Neural cell (in vitro differentiated cells): ENCODE measurements at regions not wholly inside any gene's neighbourhood (a gene's known extent, or its start where the extent isn't known, plus 50 kb on each side); places are given as distances from the start of the nearest gene placed in this dataset.

Experiments
- H2AFZ ChIP-seq: fragments of 200-600, 300-800 bp; sonication (generic), shearing (Covaris generic); 2 replicates; pipeline ENCODE4 v1.6.0; 2014; ENCODE audit warnings: low read depth, mild to moderate bottlenecking, antibody characterized with exemption, low read length, moderate library complexity
- H3F3A ChIP-seq: fragments of 200-600 bp; shearing (Covaris generic); 2 replicates; pipeline ENCODE4 v1.6.1; 2016; ENCODE audit warnings: mild to moderate bottlenecking, moderate library complexity, mixed read lengths, antibody characterized with exemption, low read length; ENCODE audit not compliant: insufficient read depth, poor library complexity, severe bottlenecking
- H3K27ac ChIP-seq: fragments of 200-600, 300-800 bp; sonication (generic), shearing (Covaris generic); 2 replicates; pipeline ENCODE4 v1.5.1; 2014; ENCODE audit warnings: mild to moderate bottlenecking, low read length, moderate library complexity
- H3K27me3 ChIP-seq: fragments of 300-800, 200-600 bp; sonication (generic), shearing (Covaris generic); 2 replicates; pipeline ENCODE4 v1.6.0; 2014; ENCODE audit warnings: mild to moderate bottlenecking, low read depth, low read length, moderate library complexity; ENCODE audit not compliant: insufficient read depth
- H3K36me3 ChIP-seq: fragments of 300-800, 200-600 bp; sonication (generic), shearing (Covaris generic); 2 replicates; pipeline ENCODE4 v1.5.1; 2014; ENCODE audit warnings: mild to moderate bottlenecking, antibody characterized with exemption, low read length, moderate library complexity; ENCODE audit not compliant: insufficient read depth
- H3K4me2 ChIP-seq: fragments of 300-800, 200-600 bp; sonication (generic), shearing (Covaris generic); 2 replicates; pipeline ENCODE4 v1.6.0; 2014; ENCODE audit warnings: mild to moderate bottlenecking, low read length
- H3K4me3 ChIP-seq: fragments of 300-800, 200-600 bp; sonication (generic), shearing (Covaris generic); 2 replicates; pipeline ENCODE4 v1.5.1; 2014; ENCODE audit warnings: mild to moderate bottlenecking, low read length, moderate library complexity
- H3K79me2 ChIP-seq: fragments of 200-600 bp; shearing (Covaris generic); replicated peaks from 2 replicates; pipeline ENCODE4 v1.6.0; 2014; ENCODE audit warnings: mild to moderate bottlenecking, low read length, moderate library complexity; ENCODE audit not compliant: insufficient read depth
- H3K9ac ChIP-seq: fragments of 300-800, 200-600 bp; sonication (generic), shearing (Covaris generic); 2 replicates; pipeline ENCODE4 v1.6.1; 2016; ENCODE audit warnings: mild to moderate bottlenecking, low read length, mixed read lengths
- H3K9me2 ChIP-seq: fragments of 200-600 bp; shearing (Covaris generic); 2 replicates; pipeline ENCODE4 v1.6.1; 2016; ENCODE audit warnings: mild to moderate bottlenecking, low read length, mixed read lengths; ENCODE audit not compliant: insufficient read depth
- H3K9me3 ChIP-seq: fragments of 200-600, 300-800 bp; sonication (generic), shearing (Covaris generic); 2 replicates; pipeline ENCODE4 v1.6.1; 2016; ENCODE audit warnings: mild to moderate bottlenecking, mixed run types, low read length, moderate library complexity, mixed read lengths
- H4K20me1 ChIP-seq: fragments of 200-600 bp; shearing (Covaris generic); 2 replicates; pipeline ENCODE4 v1.6.1; 2016; ENCODE audit warnings: mild to moderate bottlenecking, mixed run types; ENCODE audit not compliant: insufficient read depth
- EP300 ChIP-seq: fragments of 450-650 bp; conservative IDR thresholded peaks from 2 replicates; pipeline ENCODE4 v1.6.1; 2014; ENCODE audit warnings: antibody characterized with exemption, mild to moderate bottlenecking, moderate library complexity; ENCODE audit not compliant: poor library complexity, severe bottlenecking
- EZH2 ChIP-seq: fragments of 200-600, 300-800 bp; shearing (Covaris generic), sonication (generic); IDR thresholded peaks from 2 replicates; pipeline ENCODE4 v1.6.1; 2014; ENCODE audit warnings: antibody characterized with exemption, low read length, borderline replicate concordance, mild to moderate bottlenecking; ENCODE audit not compliant: insufficient read depth, poor library complexity, severe bottlenecking
- MXI1 ChIP-seq: fragments of 450-650 bp; conservative IDR thresholded peaks from 2 replicates; pipeline ENCODE4 v1.6.1; 2014; ENCODE audit warnings: antibody characterized with exemption, mild to moderate bottlenecking; ENCODE audit not compliant: poor library complexity, severe bottlenecking
- POLR2AphosphoS5 ChIP-seq: IDR thresholded peaks from 2 replicates; pipeline ENCODE4 v1.6.1; 2012
- RAD21 ChIP-seq: fragments of 450-650 bp; conservative IDR thresholded peaks from 2 replicates; pipeline ENCODE4 v1.6.1; 2014; ENCODE audit warnings: antibody characterized with exemption, mild to moderate bottlenecking, moderate library complexity
- REST ChIP-seq: IDR thresholded peaks from 2 replicates; pipeline ENCODE4 v1.6.1; 2012; ENCODE audit warnings: borderline replicate concordance
- SMC3 ChIP-seq: fragments of 450-650 bp; conservative IDR thresholded peaks from 2 replicates; pipeline ENCODE4 v1.6.1; 2014; ENCODE audit warnings: antibody characterized with exemption, mild to moderate bottlenecking, moderate library complexity; ENCODE audit not compliant: poor library complexity
- TAF1 ChIP-seq: IDR thresholded peaks from 2 replicates; pipeline ENCODE4 v1.6.1; 2012; ENCODE audit warnings: low read depth
- TF ChIP-seq, protein P1 (sequence below): fragments of 450-650 bp; IDR thresholded peaks from 2 replicates; pipeline ENCODE4 v1.5.1; 2014; ENCODE audit warnings: antibody characterized with exemption, mild to moderate bottlenecking, moderate library complexity; ENCODE audit not compliant: poor library complexity, severe bottlenecking

DNA sequence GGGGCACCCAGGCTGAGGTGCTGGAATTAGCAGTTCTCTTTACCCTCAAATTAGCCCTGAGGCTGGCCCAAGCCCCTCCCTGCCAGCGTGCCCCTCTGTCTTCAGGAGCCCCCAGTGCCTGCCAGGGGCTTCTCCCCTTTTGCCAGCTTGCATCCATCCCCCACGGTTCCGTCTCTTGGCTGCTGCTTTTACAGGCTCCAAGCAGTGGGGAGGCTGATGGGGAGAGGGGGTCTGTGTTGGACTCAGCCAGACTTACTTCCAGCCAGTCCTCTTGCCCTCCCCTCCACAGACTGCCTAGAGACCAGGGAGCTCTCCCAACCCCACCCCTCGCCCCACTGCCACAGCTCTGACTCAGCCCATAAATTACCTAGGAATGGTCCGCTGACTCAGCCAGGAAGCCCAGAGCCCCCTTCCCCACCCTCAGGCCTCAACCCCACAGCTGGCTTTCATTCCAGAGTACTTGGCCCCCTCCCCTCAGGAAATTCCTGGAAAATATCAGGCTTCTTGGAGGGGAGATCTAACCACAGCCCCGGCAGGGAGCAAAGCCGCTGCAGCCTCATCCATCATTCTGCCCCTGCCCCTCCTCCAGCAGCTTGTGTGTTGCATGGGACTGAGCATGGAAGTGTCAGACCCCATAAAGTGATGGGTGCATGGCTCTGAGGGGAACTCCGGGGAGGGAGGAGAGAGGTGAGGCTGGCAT, 184.6 kb downstream of the ZFP36L2 start:
- Histone ChIP-seq H3F3A (no peaks in the 10 kb centered on the region), H4K20me1 (no peaks in the 10 kb centered on the region), H3K36me3 (no peaks in the 10 kb centered on the region), H2AFZ (no peak overlapping the region), H3K27me3 (no peaks in the 10 kb centered on the region), H3K9me2 (no peaks in the 10 kb centered on the region), H3K4me2 (no peak overlapping the region), H3K27ac (no peak overlapping the region), H3K9ac (no peak overlapping the region), H3K79me2 (no peaks in the 10 kb centered on the region), H3K9me3 (no peaks in the 10 kb centered on the region), H3K4me3 (no peak overlapping the region)
- no peak for TF ChIP-seq SMC3
- no peak for TF ChIP-seq MXI1
- no peak for TF ChIP-seq EZH2
- TF ChIP-seq REST, result no peak
- TF ChIP-seq RAD21, result no peak
- TF ChIP-seq, protein P1, sequence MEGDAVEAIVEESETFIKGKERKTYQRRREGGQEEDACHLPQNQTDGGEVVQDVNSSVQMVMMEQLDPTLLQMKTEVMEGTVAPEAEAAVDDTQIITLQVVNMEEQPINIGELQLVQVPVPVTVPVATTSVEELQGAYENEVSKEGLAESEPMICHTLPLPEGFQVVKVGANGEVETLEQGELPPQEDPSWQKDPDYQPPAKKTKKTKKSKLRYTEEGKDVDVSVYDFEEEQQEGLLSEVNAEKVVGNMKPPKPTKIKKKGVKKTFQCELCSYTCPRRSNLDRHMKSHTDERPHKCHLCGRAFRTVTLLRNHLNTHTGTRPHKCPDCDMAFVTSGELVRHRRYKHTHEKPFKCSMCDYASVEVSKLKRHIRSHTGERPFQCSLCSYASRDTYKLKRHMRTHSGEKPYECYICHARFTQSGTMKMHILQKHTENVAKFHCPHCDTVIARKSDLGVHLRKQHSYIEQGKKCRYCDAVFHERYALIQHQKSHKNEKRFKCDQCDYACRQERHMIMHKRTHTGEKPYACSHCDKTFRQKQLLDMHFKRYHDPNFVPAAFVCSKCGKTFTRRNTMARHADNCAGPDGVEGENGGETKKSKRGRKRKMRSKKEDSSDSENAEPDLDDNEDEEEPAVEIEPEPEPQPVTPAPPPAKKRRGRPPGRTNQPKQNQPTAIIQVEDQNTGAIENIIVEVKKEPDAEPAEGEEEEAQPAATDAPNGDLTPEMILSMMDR, result no peak
- TF ChIP-seq POLR2AphosphoS5, result no peak
- no peak for TF ChIP-seq EP300
- TF ChIP-seq TAF1, result no peak

DNA sequence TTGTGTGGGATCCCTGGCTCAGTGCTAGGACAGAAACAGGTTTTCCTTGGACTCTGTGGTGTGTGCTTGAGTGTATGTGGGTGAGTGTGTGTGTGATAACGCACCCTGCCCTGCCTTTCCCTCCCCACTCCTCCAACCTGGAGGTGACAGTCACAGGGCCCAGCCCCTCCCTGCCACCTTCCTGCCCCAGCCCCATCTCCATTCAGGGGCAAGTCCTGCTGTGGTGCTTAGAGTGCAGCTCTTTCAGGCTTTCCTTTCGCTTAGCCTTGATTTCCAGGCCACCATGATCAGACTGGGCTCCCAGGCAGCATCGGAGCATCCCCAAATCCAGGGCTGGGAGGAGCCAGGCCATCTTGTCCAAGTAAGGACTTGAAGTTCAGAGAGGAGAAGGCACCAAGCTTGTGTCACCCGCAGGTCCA, 185.2 kb downstream of the ZFP36L2 start:
- Histone ChIP-seq H3K9ac (no peak overlapping the region), H3K4me2 (no peak overlapping the region), H3K27ac (no peak overlapping the region), H3K9me2 (no peaks in the 10 kb centered on the region), H3K4me3 (no peak overlapping the region), H4K20me1 (no peaks in the 10 kb centered on the region), H3K9me3 (no peaks in the 10 kb centered on the region), H3K27me3 (no peaks in the 10 kb centered on the region), H3F3A (no peaks in the 10 kb centered on the region), H3K36me3 (no peaks in the 10 kb centered on the region), H3K79me2 (no peaks in the 10 kb centered on the region), H2AFZ (no peak overlapping the region)
- TF ChIP-seq EP300 (no peak), EZH2 (no peak), SMC3 (no peak), MXI1 (no peak), TAF1 (no peak), POLR2AphosphoS5 (no peak), REST (no peak), RAD21 (no peak)
- TF ChIP-seq, protein P1, result no peak
